Astrocyte (in vitro differentiated cells and primary cell): ENCODE measurements at regions not wholly inside any gene's neighbourhood (a gene's known extent, or its start where the extent isn't known, plus 50 kb on each side); places are given as distances from the start of the nearest gene placed in this dataset.

Experiments
- DNase-seq: peaks from one replicate; pipeline ENCODE4 v3.0.0-alpha.2; 2010; ENCODE audit warnings: low read depth
- FAIRE-seq: peaks from 2 replicates; lab custom pipeline; 2011; peaks lifted over from hg19 to GRCh38; lab: Jason Lieb, UNC
- H2AFZ ChIP-seq: 2 replicates; pipeline ENCODE4 v1.6.0; 2012; ENCODE audit warnings: low read depth, low read length, inconsistent platforms
- H3K27ac ChIP-seq: 2 replicates; pipeline ENCODE4 v1.5.1; 2011; ENCODE audit warnings: low read depth, low read length, inconsistent platforms
- H3K27me3 ChIP-seq: 2 replicates; pipeline ENCODE4 v1.6.0; 2011; ENCODE audit warnings: low read length, inconsistent platforms; ENCODE audit not compliant: insufficient read depth
- H3K36me3 ChIP-seq: 2 replicates; pipeline ENCODE4 v1.5.1; 2011; ENCODE audit warnings: low read length, inconsistent platforms; ENCODE audit not compliant: insufficient read depth
- H3K4me1 ChIP-seq: 2 replicates; pipeline ENCODE4 v1.5.1; 2011; ENCODE audit warnings: low read length, inconsistent platforms; ENCODE audit not compliant: insufficient read depth
- H3K4me2 ChIP-seq: 2 replicates; pipeline ENCODE4 v1.6.0; 2012; ENCODE audit warnings: low read length, inconsistent platforms
- H3K4me3 ChIP-seq: 2 replicates; pipeline ENCODE4 v1.5.1; 2011; ENCODE audit warnings: low read depth, mild to moderate bottlenecking, low read length, inconsistent platforms; ENCODE audit not compliant: insufficient read depth
- H3K79me2 ChIP-seq: 2 replicates; pipeline ENCODE4 v1.6.0; 2012; ENCODE audit warnings: mild to moderate bottlenecking, low read length, inconsistent platforms; ENCODE audit not compliant: insufficient read depth
- H3K9ac ChIP-seq: 2 replicates; pipeline ENCODE4 v1.6.0; 2012; ENCODE audit warnings: mild to moderate bottlenecking, low read length, inconsistent platforms
- H3K9me3 ChIP-seq: 2 replicates; pipeline ENCODE4 v1.5.1; 2012; ENCODE audit warnings: low read depth, mild to moderate bottlenecking, low read length, inconsistent platforms; ENCODE audit not compliant: insufficient read depth
- H4K20me1 ChIP-seq: 2 replicates; pipeline ENCODE4 v1.6.0; 2012; ENCODE audit warnings: low read length, inconsistent platforms; ENCODE audit not compliant: insufficient read depth
- H3K27ac Mint-ChIP-seq: one replicate; pipeline ENCODE4 v1.8.0; 2021; ENCODE audit warnings: mild to moderate bottlenecking, mixed read lengths; ENCODE audit not compliant: unreplicated experiment
- H3K27me3 Mint-ChIP-seq: one replicate; pipeline ENCODE4 v1.8.0; 2021; ENCODE audit warnings: low read depth, mixed read lengths; ENCODE audit not compliant: unreplicated experiment
- H3K36me3 Mint-ChIP-seq: one replicate; pipeline ENCODE4 v1.8.0; 2021; ENCODE audit warnings: low read depth, mixed read lengths; ENCODE audit not compliant: unreplicated experiment
- H3K4me1 Mint-ChIP-seq: one replicate; pipeline ENCODE4 v1.8.0; 2021; ENCODE audit warnings: low read depth, mixed read lengths; ENCODE audit not compliant: unreplicated experiment
- H3K4me3 Mint-ChIP-seq: one replicate; pipeline ENCODE4 v1.8.0; 2021; ENCODE audit warnings: mild to moderate bottlenecking, moderate library complexity, mixed read lengths; ENCODE audit not compliant: unreplicated experiment
- H3K9me3 Mint-ChIP-seq: one replicate; pipeline ENCODE4 v1.8.0; 2021; ENCODE audit warnings: mild to moderate bottlenecking, mixed read lengths; ENCODE audit not compliant: unreplicated experiment
- EZH2 ChIP-seq: IDR thresholded peaks from 2 replicates; pipeline ENCODE4 v1.6.1; 2012; ENCODE audit warnings: mild to moderate bottlenecking, low read length, inconsistent platforms; ENCODE audit not compliant: insufficient read depth
- TF ChIP-seq, protein P1 (sequence below): IDR thresholded peaks from 2 replicates; pipeline ENCODE4 v1.5.1; 2011; ENCODE audit warnings: low read depth, mild to moderate bottlenecking, inconsistent platforms, low read length, moderate library complexity; ENCODE audit not compliant: insufficient read depth

- no peak overlapping the region for H3K4me3 Mint-ChIP-seq
- Histone ChIP-seq H2AFZ (no peak overlapping the region), H3K27ac (no peak overlapping the region), H3K9me3 (no peaks in the 10 kb centered on the region), H3K27me3 (no peaks in the 10 kb centered on the region), H3K4me2 (no peak overlapping the region), H4K20me1 (no peaks in the 10 kb centered on the region), H3K79me2 (no peaks in the 10 kb centered on the region), H3K4me1 (peaks cover 2% of the 10 kb centered on the region), H3K4me3 (no peak overlapping the region), H3K36me3 (no peaks in the 10 kb centered on the region), H3K9ac (no peak overlapping the region)
- H3K4me1 Mint-ChIP-seq = peaks cover 18% of the 10 kb centered on the region
- no peak for FAIRE-seq
- H3K36me3 Mint-ChIP-seq = no peaks in the 10 kb centered on the region
- no peaks in the 10 kb centered on the region for H3K27me3 Mint-ChIP-seq
- DNase-seq = no peak
- no peak for TF ChIP-seq EZH2
- TF ChIP-seq, protein P1, sequence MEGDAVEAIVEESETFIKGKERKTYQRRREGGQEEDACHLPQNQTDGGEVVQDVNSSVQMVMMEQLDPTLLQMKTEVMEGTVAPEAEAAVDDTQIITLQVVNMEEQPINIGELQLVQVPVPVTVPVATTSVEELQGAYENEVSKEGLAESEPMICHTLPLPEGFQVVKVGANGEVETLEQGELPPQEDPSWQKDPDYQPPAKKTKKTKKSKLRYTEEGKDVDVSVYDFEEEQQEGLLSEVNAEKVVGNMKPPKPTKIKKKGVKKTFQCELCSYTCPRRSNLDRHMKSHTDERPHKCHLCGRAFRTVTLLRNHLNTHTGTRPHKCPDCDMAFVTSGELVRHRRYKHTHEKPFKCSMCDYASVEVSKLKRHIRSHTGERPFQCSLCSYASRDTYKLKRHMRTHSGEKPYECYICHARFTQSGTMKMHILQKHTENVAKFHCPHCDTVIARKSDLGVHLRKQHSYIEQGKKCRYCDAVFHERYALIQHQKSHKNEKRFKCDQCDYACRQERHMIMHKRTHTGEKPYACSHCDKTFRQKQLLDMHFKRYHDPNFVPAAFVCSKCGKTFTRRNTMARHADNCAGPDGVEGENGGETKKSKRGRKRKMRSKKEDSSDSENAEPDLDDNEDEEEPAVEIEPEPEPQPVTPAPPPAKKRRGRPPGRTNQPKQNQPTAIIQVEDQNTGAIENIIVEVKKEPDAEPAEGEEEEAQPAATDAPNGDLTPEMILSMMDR = no peak
- peaks cover 2% of the 10 kb centered on the region for H3K9me3 Mint-ChIP-seq
- peak overlapping the region; percentile 30 for H3K27ac Mint-ChIP-seq
These were observed 181.3 kb upstream of the AFDN start for GRCh38 chr6:167645368-167645767.

- H3K9me3 Mint-ChIP-seq = no peaks in the 10 kb centered on the region
- Histone ChIP-seq H3K27me3 (no peaks in the 10 kb centered on the region), H3K9me3 (peaks cover 8% of the 10 kb centered on the region), H3K4me3 (no peak overlapping the region), H2AFZ (peak overlapping the region; percentile 15), H3K4me1 (peaks cover 2% of the 10 kb centered on the region), H3K27ac (no peak overlapping the region), H3K4me2 (peak overlapping the region; percentile 72), H3K79me2 (no peaks in the 10 kb centered on the region), H3K9ac (no peak overlapping the region), H3K36me3 (no peaks in the 10 kb centered on the region), H4K20me1 (no peaks in the 10 kb centered on the region)
- H3K36me3 Mint-ChIP-seq = no peaks in the 10 kb centered on the region
- no peak for TF ChIP-seq EZH2
- TF ChIP-seq, protein P1 = no peak
- no peak overlapping the region for H3K27ac Mint-ChIP-seq
- FAIRE-seq (no peak), DNase-seq (peak; percentile 41)
- H3K4me1 Mint-ChIP-seq = peaks cover 18% of the 10 kb centered on the region
- no peak overlapping the region for H3K4me3 Mint-ChIP-seq
- no peaks in the 10 kb centered on the region for H3K27me3 Mint-ChIP-seq
These were observed 179.4 kb upstream of the AFDN start for GRCh38 chr6:167647306-167647705.

DNA sequence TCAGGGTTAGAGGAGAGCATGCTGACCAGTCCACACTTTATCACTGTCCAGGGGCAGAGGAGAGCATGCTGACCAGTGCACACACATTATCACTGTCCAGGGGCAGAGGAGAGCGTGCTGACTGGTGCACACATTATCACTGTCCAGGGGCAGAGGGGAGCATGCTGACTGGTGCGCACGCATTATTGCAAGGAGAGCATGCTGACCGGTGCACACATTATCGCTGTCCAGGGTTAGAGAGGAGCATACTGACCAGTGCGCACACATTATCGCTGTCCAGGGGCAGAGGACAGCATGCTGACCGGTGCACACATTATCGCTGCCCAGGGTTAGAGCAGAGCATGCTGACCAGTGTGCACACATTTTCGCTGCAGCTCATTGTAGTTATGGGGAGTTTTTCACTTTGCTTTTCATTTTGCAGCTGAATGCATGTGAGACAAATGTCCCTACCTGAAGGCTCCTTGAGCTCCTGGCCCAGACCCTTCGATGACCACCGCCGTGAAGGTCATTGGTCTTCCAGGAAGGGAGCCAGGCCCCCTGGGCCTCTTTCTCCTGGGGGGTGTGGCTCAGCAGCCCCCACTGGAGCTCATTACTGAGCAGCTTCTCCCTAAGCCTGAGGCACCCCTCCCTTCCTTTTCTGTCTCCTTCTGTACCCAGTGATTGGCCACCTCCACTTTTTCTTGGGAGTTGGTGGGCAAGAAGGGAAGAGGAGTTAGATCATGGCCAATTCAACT, 178.8 kb upstream of the AFDN start:
- Mint-ChIP-seq H3K36me3 (no peaks in the 10 kb centered on the region), H3K27me3 (no peaks in the 10 kb centered on the region), H3K4me1 (peaks cover 18% of the 10 kb centered on the region), H3K9me3 (no peaks in the 10 kb centered on the region), H3K27ac (no peak overlapping the region), H3K4me3 (no peak overlapping the region)
- Histone ChIP-seq H3K4me2 (peak overlapping the region; percentile 72), H3K36me3 (no peaks in the 10 kb centered on the region), H4K20me1 (no peaks in the 10 kb centered on the region), H3K27ac (no peak overlapping the region), H3K4me1 (peaks cover 2% of the 10 kb centered on the region), H3K79me2 (no peaks in the 10 kb centered on the region), H3K9me3 (peaks cover 8% of the 10 kb centered on the region), H3K27me3 (no peaks in the 10 kb centered on the region), H3K9ac (no peak overlapping the region), H2AFZ (peak overlapping the region; percentile 15), H3K4me3 (peak overlapping the region; percentile 15)
- DNase-seq (no peak), FAIRE-seq (no peak)
- TF ChIP-seq, protein P1 = no peak
- TF ChIP-seq EZH2 = no peak
